Calu3 (cell line): ENCODE measurements at regions not wholly inside any gene's neighbourhood (a gene's known extent, or its start where the extent isn't known, plus 50 kb on each side); places are given as distances from the start of the nearest gene placed in this dataset.

Source experiments
- BruUV-seq: library from RNA; stranded (reverse); fragments of 400-500 nt; replicated peaks from 2 replicates; lab custom pipeline; 2021; lab: Mats Ljungman, UMichigan
- CTCF ChIA-PET: fragments of 300-600 bp; sonication (Branson Sonifier 250); formaldehyde crosslinking; loops from one replicate; lab custom pipeline; 2022; ENCODE audit warnings: antibody characterized with exemption; lab: Charles Lee
- DNase-seq: peaks from one replicate; pipeline ENCODE4 v3.0.0; 2022
- H3K27ac Mint-ChIP-seq: one replicate; pipeline ENCODE4 v1.8.0; 2022; ENCODE audit warnings: mixed read lengths; ENCODE audit not compliant: unreplicated experiment
- H3K27me3 Mint-ChIP-seq: one replicate; pipeline ENCODE4 v1.8.0; 2022; ENCODE audit warnings: mixed read lengths; ENCODE audit not compliant: unreplicated experiment
- H3K36me3 Mint-ChIP-seq: one replicate; pipeline ENCODE4 v1.8.0; 2022; ENCODE audit warnings: mild to moderate bottlenecking, moderate library complexity, mixed read lengths; ENCODE audit not compliant: insufficient read depth, unreplicated experiment
- H3K4me1 Mint-ChIP-seq: one replicate; pipeline ENCODE4 v1.8.0; 2022; ENCODE audit warnings: mild to moderate bottlenecking, low read depth, mixed read lengths; ENCODE audit not compliant: unreplicated experiment
- H3K4me3 Mint-ChIP-seq: one replicate; pipeline ENCODE4 v1.8.0; 2022; ENCODE audit warnings: mild to moderate bottlenecking, low read depth, moderate library complexity, mixed read lengths; ENCODE audit not compliant: unreplicated experiment
- H3K9me3 Mint-ChIP-seq: one replicate; pipeline ENCODE4 v1.8.0; 2022; ENCODE audit warnings: low read depth, mixed read lengths; ENCODE audit not compliant: unreplicated experiment
- CTCF ChIP-seq: fragments of 200-600 bp; IDR thresholded peaks from one replicate; pipeline ENCODE4 v1.8.0; 2022; ENCODE audit warnings: antibody characterized with exemption; ENCODE audit not compliant: unreplicated experiment
- intact Hi-C: fragments of 100-400 bp; cut with micrococcal nuclease; formaldehyde crosslinking; loops from one replicate; pipeline ENCODE4 v1.10.0; 2022; ENCODE audit not compliant: unreplicated experiment

- no peak overlapping the region for H3K4me3 Mint-ChIP-seq
- peaks cover 10% of the 10 kb centered on the region for H3K4me1 Mint-ChIP-seq
- H3K27ac Mint-ChIP-seq, result no peak overlapping the region
- DNase-seq, result no peak
- no peak for TF ChIP-seq CTCF
- peaks cover 5% of the 10 kb centered on the region for H3K9me3 Mint-ChIP-seq
- CTCF ChIA-PET, result interaction anchor here (0.9 kb wide), 1 partner anchor 18 kb away, joined by 3 read pairs; no protein-coding TSS in a partner anchor
- BruUV-seq, result no TSS peak
- intact Hi-C loops, result no loop called here
- no peaks in the 10 kb centered on the region for H3K36me3 Mint-ChIP-seq
- H3K27me3 Mint-ChIP-seq, result no peaks in the 10 kb centered on the region
Measured at GRCh38 chr18:2199060-2199459, 372.2 kb downstream of the METTL4 start.

- no TSS peak for BruUV-seq
- Mint-ChIP-seq H3K27me3 (no peaks in the 10 kb centered on the region), H3K9me3 (peaks cover 8% of the 10 kb centered on the region), H3K4me3 (no peak overlapping the region), H3K27ac (no peak overlapping the region), H3K4me1 (peaks cover 10% of the 10 kb centered on the region), H3K36me3 (no peaks in the 10 kb centered on the region)
- intact Hi-C loops, result no loop called here
- DNase-seq, result no peak
- CTCF ChIA-PET, result no interaction called here
- TF ChIP-seq CTCF, result no peak
Measured at GRCh38 chr18:2201036-2201600, 370.2 kb downstream of the METTL4 start.

GRCh38 chr18:2204736-2205135, 366.6 kb downstream of the METTL4 start:
- Mint-ChIP-seq H3K9me3 (peaks cover 5% of the 10 kb centered on the region), H3K27me3 (no peaks in the 10 kb centered on the region), H3K4me3 (no peak overlapping the region), H3K4me1 (no peaks in the 10 kb centered on the region), H3K36me3 (no peaks in the 10 kb centered on the region), H3K27ac (no peak overlapping the region)
- CTCF ChIA-PET, result no interaction called here
- intact Hi-C loops, result no loop called here
- no TSS peak for BruUV-seq
- no peak for DNase-seq
- TF ChIP-seq CTCF, result no peak

GRCh38 chr18:2207294-2207693, 364.0 kb downstream of the METTL4 start:
- Mint-ChIP-seq H3K27me3 (no peaks in the 10 kb centered on the region), H3K27ac (no peak overlapping the region), H3K9me3 (peaks cover 5% of the 10 kb centered on the region), H3K36me3 (no peaks in the 10 kb centered on the region), H3K4me1 (no peaks in the 10 kb centered on the region), H3K4me3 (no peak overlapping the region)
- CTCF ChIA-PET, result no interaction called here
- no peak for DNase-seq
- intact Hi-C loops, result no loop called here
- BruUV-seq, result no TSS peak
- no peak for TF ChIP-seq CTCF
